NCI-H1436 (cell line): ENCODE measurements at regions not wholly inside any gene's neighbourhood (a gene's known extent, or its start where the extent isn't known, plus 50 kb on each side); places are given as distances from the start of the nearest gene placed in this dataset.
"Not testable (repeated sequence)": the region's sequence is repeated elsewhere in the genome, so short reads cannot be mapped to it uniquely, and the experiment has no call there.

Experiments used
- DNase-seq: peaks from one replicate; lab custom pipeline; 2025; lab: John Stamatoyannopoulos, UW

- DNase-seq: no peak
Observed at GRCh38 chr2:236827997-236828396, 257.7 kb upstream of the COPS8 start.

GRCh38 chr2:236828820-236829219 lies 256.9 kb upstream of the COPS8 start:
- no peak for DNase-seq

- no peak for DNase-seq
Observed at GRCh38 chr2:236830926-236831325, 254.8 kb upstream of the COPS8 start.

- DNase-seq: no peak
Observed at GRCh38 chr2:236831698-236832097, 254.0 kb upstream of the COPS8 start.

- no peak for DNase-seq
Observed at GRCh38 chr2:236833501-236834073, 252.1 kb upstream of the COPS8 start.

- no peak for DNase-seq
Observed at GRCh38 chr2:236834284-236834683, 251.4 kb upstream of the COPS8 start.

- DNase-seq: no peak
Observed at GRCh38 chr2:236835307-236836024, 250.2 kb upstream of the COPS8 start.

- DNase-seq: not testable (repeated sequence)
Observed at GRCh38 chr2:236836028-236836427, 249.7 kb upstream of the COPS8 start.

GRCh38 chr2:236840215-236840614 lies 245.5 kb upstream of the COPS8 start:
- no peak for DNase-seq

- no peak for DNase-seq
Observed at GRCh38 chr2:236840857-236841256, 244.8 kb upstream of the COPS8 start.

GRCh38 chr2:236841389-236841788 lies 244.3 kb upstream of the COPS8 start:
- DNase-seq: no peak

- no peak for DNase-seq
Observed at GRCh38 chr2:236843161-236843968, 242.3 kb upstream of the COPS8 start.

GRCh38 chr2:236844711-236845110 lies 241.0 kb upstream of the COPS8 start:
- no peak for DNase-seq

- no peak for DNase-seq
Observed at GRCh38 chr2:236847023-236847422, 238.7 kb upstream of the COPS8 start.

- DNase-seq: no peak
Observed at GRCh38 chr2:236847538-236848263, 238.0 kb upstream of the COPS8 start.

GRCh38 chr2:236848501-236848900 lies 237.2 kb upstream of the COPS8 start:
- DNase-seq: peak; percentile 25

- no peak for DNase-seq
Observed at GRCh38 chr2:236849508-236849907, 236.2 kb upstream of the COPS8 start.

- DNase-seq: no peak
Observed at GRCh38 chr2:236849940-236850339, 235.7 kb upstream of the COPS8 start.

GRCh38 chr2:236851187-236851586 lies 234.5 kb upstream of the COPS8 start:
- no peak for DNase-seq

GRCh38 chr2:236852100-236852976 lies 233.4 kb upstream of the COPS8 start:
- no peak for DNase-seq

- no peak for DNase-seq
Observed at GRCh38 chr2:236852977-236853374, 232.7 kb upstream of the COPS8 start.
